Body of pancreas (tissue), 4 donors: ENCODE measurements at regions not wholly inside any gene's neighbourhood (a gene's known extent, or its start where the extent isn't known, plus 50 kb on each side); places are given as distances from the start of the nearest gene placed in this dataset.

Experiments
- CTCF ChIP-seq, 7 experiments: fragments of 450-650 bp in 4 of 7; fragments of 200-600 bp in 3 of 7; sonication (generic) in 3 of 7; IDR thresholded peaks; one replicate each; pipeline ENCODE4 v1.5.1; 2016 to 2019; ENCODE audit warnings: antibody characterized with exemption in 7 of 7
- POLR2A ChIP-seq, 3 donors: fragments of 450-650 bp; IDR thresholded peaks; one replicate each; pipeline ENCODE4 v1.6.1; 2016; ENCODE audit warnings: antibody characterized with exemption in 3 of 3, mild to moderate bottlenecking in 2 of 3

GRCh38 chr4:108520807-108521206 lies 99.6 kb upstream of the RPL34 start:
- TF ChIP-seq CTCF (IDR thresholded peaks at IDR 0.05) (no peak), POLR2A (IDR thresholded peaks at IDR 0.05) (no peak)
